ENCODE measurements at regions not wholly inside any gene's neighbourhood (a gene's known extent, or its start where the extent isn't known, plus 50 kb on each side); places are given as distances from the start of the nearest gene placed in this dataset.

GRCh38 chr11:92687724-92688123 lies 281.7 kb upstream of the MTNR1B start:
- TF ChIP-seq PRDM4 (CRISPR knock-in tag; IDR thresholded peaks at IDR 0.05; ENCODE audit: borderline replicate concordance) (no peak), ZNF562 (CRISPR knock-in tag; IDR thresholded peaks at IDR 0.05; ENCODE audit: borderline replicate concordance) (no peak), LCORL (IDR thresholded peaks at IDR 0.05) (no peak), LCORL (CRISPR knock-in tag; IDR thresholded peaks at IDR 0.05) (no peak), CREB3 (CRISPR knock-in tag; IDR thresholded peaks at IDR 0.05) (no peak)
